GM12878 (cell line): ENCODE measurements at regions not wholly inside any gene's neighbourhood (a gene's known extent, or its start where the extent isn't known, plus 50 kb on each side); places are given as distances from the start of the nearest gene placed in this dataset.
"Not testable (repeated sequence)": the region's sequence is repeated elsewhere in the genome, so short reads cannot be mapped to it uniquely, and the experiment has no call there.

Source experiments
- ATAC-seq: fragments of 200-7000 bp; cut with Tn5 transposase; 3 replicates; pipeline ENCODE4 v1.9.1; 2020; ENCODE audit warnings: mild to moderate bottlenecking, moderate library complexity
- BruUV-seq: library from RNA; stranded (reverse); fragments of 400-500 nt; replicated peaks from 2 replicates; lab custom pipeline; 2021; lab: Mats Ljungman, UMichigan
- CTCF ChIA-PET: fragments of 300-600 bp; sonication (Branson Sonifier 250); formaldehyde crosslinking; extraction: SDS; loops from one replicate; lab custom pipeline; 2021; ENCODE audit warnings: inconsistent platforms; lab: Yijun Ruan, JAX
- POLR2A ChIA-PET: fragments of 350-600 bp; formaldehyde crosslinking; extraction: SDS; loops from one replicate; lab custom pipeline; 2021; ENCODE audit warnings: inconsistent platforms; lab: Charles Lee
- RAD21 ChIA-PET: fragments of 300-600 bp; sonication (Branson Sonifier 250); formaldehyde crosslinking; loops from one replicate; lab custom pipeline; 2023; ENCODE audit warnings: antibody characterized with exemption; ENCODE audit not compliant: unreplicated experiment; lab: Charles Lee
- SMC1A ChIA-PET: fragments of 300-600 bp; sonication (Branson Sonifier 250); formaldehyde crosslinking; loops from one replicate; lab custom pipeline; 2023; ENCODE audit not compliant: unreplicated experiment, uncharacterized antibody; lab: Charles Lee
- DNase-seq: peaks from one replicate; pipeline ENCODE4 v3.0.0-alpha.2; 2011; ENCODE audit warnings: low read depth, low spot score
- FAIRE-seq: peaks from 3 replicates; lab custom pipeline; 2011; peaks lifted over from hg19 to GRCh38; lab: Jason Lieb, UNC
- H2AFZ ChIP-seq: 2 replicates; pipeline ENCODE4 v1.6.0; 2011; ENCODE audit warnings: low read depth, low read length, control low read depth; ENCODE audit not compliant: control insufficient read depth
- H3K27ac ChIP-seq: 2 replicates; pipeline ENCODE4 v1.5.1; 2011; ENCODE audit warnings: control low read depth; ENCODE audit not compliant: control insufficient read depth, insufficient read depth
- H3K27me3 ChIP-seq, 2 experiments: replicated peaks in 1 of 2; 2 replicates each; pipeline versions ENCODE4 v1.6.0 to v1.6.1; 2011; ENCODE audit warnings: low read length in 1 of 2; ENCODE audit not compliant: control insufficient read depth in 2 of 2, insufficient read depth in 2 of 2
- H3K36me3 ChIP-seq, 2 experiments: 2 replicates each; pipeline ENCODE4 v1.5.1; 2011; ENCODE audit warnings: low read length in 1 of 2; ENCODE audit not compliant: control insufficient read depth in 2 of 2, insufficient read depth in 2 of 2
- H3K4me1 ChIP-seq: 2 replicates; pipeline ENCODE4 v1.6.1; 2011; ENCODE audit warnings: mild to moderate bottlenecking, low read length, moderate library complexity, mixed read lengths; ENCODE audit not compliant: control insufficient read depth, insufficient read depth
- H3K4me2 ChIP-seq: 2 replicates; pipeline ENCODE4 v1.6.0; 2011; ENCODE audit warnings: control low read depth; ENCODE audit not compliant: control insufficient read depth, insufficient read depth
- H3K4me3 ChIP-seq: fragments of 200-600 bp; sonication (generic); 2 replicates; pipeline ENCODE4 v1.5.1; 2016
- H3K79me2 ChIP-seq: 2 replicates; pipeline ENCODE4 v1.6.0; 2011; ENCODE audit warnings: low read length; ENCODE audit not compliant: control insufficient read depth, insufficient read depth
- H3K9ac ChIP-seq: 2 replicates; pipeline ENCODE4 v1.8.0; 2011; ENCODE audit warnings: low read length, control low read depth, mixed read lengths; ENCODE audit not compliant: control insufficient read depth, insufficient read depth
- H3K9me3 ChIP-seq: replicated peaks from 3 replicates; pipeline ENCODE4 v1.5.1; 2011; ENCODE audit warnings: mild to moderate bottlenecking, low read length; ENCODE audit not compliant: control insufficient read depth, insufficient read depth
- H4K20me1 ChIP-seq: 2 replicates; pipeline ENCODE4 v1.6.0; 2011; ENCODE audit not compliant: control insufficient read depth, insufficient read depth
- NFXL1 ChIP-seq: fragments of 450-650 bp; IDR thresholded peaks from 2 replicates; pipeline ENCODE4 v1.6.1; 2017; ENCODE audit warnings: antibody characterized with exemption, mild to moderate bottlenecking, borderline replicate concordance
- NR2F1 ChIP-seq: fragments of 450-650 bp; conservative IDR thresholded peaks from 2 replicates; pipeline ENCODE4 v1.6.1; 2017; ENCODE audit warnings: mild to moderate bottlenecking
- RAD51 ChIP-seq: fragments of 450-650 bp; IDR thresholded peaks from 2 replicates; pipeline ENCODE4 v1.6.1; 2016; ENCODE audit warnings: moderate library complexity, mild to moderate bottlenecking, inconsistent platforms
- TCF7 ChIP-seq: IDR thresholded peaks from 2 replicates; pipeline ENCODE4 v1.6.1; 2014; ENCODE audit warnings: antibody characterized with exemption, borderline replicate concordance
- WGBS: methylation state at CpG from one replicate; pipeline ENCODE4 v1.1.6; 2016; ENCODE audit warnings: low lambda C conversion rate; ENCODE audit not compliant: insufficient replicate concordance, insufficient coverage; ENCODE audit errors: missing lambda C conversion rate; 5-methylcytosine and 5-hydroxymethylcytosine counted together
- in situ Hi-C: fragments of 300-500 bp; cut with MboI; formaldehyde crosslinking; loops from 9 replicates; pipeline ENCODE4 v1.14.3; 2018; ENCODE audit warnings: mixed read lengths
- intact Hi-C: fragments of 100-400 bp; cut with micrococcal nuclease; formaldehyde crosslinking; loops from one replicate; pipeline ENCODE4 v1.14.2; 2022; ENCODE audit not compliant: unreplicated experiment
- TF ChIP-seq, protein P1 (sequence below): fragments of 450-650 bp; IDR thresholded peaks from 2 replicates; pipeline ENCODE4 v1.6.1; 2017; ENCODE audit warnings: mild to moderate bottlenecking, moderate library complexity

DNA sequence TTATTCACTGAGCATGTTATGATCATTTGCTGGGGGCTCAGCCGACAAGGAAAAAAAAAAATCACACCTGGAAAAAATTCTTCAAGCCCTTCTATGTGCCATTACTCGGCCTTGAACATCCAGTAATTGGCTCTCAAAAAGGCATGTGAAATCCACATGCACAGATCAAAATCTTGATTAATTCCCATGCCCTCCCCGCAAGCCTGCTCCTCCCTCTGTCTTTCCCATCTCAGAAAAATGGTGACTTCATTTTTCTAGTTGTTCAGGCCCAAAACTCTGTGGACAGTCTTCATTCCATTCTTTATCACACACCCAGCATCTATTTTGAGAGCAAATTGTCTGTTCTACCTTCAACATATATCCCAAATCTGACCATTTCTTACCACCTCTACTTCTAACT lies 91.2 kb upstream of the FRMD4A start (continued):
- TF ChIP-seq, protein P1, sequence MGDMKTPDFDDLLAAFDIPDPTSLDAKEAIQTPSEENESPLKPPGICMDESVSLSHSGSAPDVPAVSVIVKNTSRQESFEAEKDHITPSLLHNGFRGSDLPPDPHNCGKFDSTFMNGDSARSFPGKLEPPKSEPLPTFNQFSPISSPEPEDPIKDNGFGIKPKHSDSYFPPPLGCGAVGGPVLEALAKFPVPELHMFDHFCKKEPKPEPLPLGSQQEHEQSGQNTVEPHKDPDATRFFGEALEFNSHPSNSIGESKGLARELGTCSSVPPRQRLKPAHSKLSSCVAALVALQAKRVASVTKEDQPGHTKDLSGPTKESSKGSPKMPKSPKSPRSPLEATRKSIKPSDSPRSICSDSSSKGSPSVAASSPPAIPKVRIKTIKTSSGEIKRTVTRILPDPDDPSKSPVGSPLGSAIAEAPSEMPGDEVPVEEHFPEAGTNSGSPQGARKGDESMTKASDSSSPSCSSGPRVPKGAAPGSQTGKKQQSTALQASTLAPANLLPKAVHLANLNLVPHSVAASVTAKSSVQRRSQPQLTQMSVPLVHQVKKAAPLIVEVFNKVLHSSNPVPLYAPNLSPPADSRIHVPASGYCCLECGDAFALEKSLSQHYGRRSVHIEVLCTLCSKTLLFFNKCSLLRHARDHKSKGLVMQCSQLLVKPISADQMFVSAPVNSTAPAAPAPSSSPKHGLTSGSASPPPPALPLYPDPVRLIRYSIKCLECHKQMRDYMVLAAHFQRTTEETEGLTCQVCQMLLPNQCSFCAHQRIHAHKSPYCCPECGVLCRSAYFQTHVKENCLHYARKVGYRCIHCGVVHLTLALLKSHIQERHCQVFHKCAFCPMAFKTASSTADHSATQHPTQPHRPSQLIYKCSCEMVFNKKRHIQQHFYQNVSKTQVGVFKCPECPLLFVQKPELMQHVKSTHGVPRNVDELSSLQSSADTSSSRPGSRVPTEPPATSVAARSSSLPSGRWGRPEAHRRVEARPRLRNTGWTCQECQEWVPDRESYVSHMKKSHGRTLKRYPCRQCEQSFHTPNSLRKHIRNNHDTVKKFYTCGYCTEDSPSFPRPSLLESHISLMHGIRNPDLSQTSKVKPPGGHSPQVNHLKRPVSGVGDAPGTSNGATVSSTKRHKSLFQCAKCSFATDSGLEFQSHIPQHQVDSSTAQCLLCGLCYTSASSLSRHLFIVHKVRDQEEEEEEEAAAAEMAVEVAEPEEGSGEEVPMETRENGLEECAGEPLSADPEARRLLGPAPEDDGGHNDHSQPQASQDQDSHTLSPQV = no peak
- TF ChIP-seq NR2F1 (no peak), NFXL1 (no peak), TCF7 (no peak), RAD51 (no peak)

DNA sequence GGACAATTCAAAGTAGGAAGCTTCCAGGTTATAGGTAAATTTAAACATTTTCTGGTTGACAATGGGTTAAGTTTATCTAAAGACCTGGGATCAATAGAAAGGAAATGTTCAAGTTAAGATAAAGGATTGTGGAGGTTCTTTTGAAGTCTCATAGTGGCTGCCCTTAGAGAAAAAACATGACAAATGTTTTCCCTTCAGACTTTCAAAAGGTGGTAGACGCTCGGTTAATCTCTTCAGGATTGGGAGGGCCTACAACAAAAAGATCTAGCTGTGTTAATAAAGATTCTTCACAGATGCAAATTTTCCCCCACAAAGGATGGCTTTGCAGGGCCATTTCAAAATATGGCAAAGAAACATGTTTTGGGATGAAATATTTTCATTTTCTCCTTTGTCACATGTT lies 86.6 kb upstream of the FRMD4A start:
- ATAC-seq, H3K4me1 ChIP-seq, DNase-seq, H3K9ac ChIP-seq, SMC1A ChIA-PET, H3K27me3 ChIP-seq, H3K9me3 ChIP-seq, H3K27ac ChIP-seq, in situ Hi-C loops, CTCF ChIA-PET, H2AFZ ChIP-seq, H3K36me3 ChIP-seq, BruUV-seq, H3K79me2 ChIP-seq, intact Hi-C loops, H3K4me3 ChIP-seq, FAIRE-seq, H3K4me2 ChIP-seq, H4K20me1 ChIP-seq: not testable (repeated sequence)
- WGBS = 88% methylated on average over 2 of the region's 2 CpGs
- POLR2A ChIA-PET = interaction anchor here (0.6 kb wide), 1 partner anchor 353 kb away, joined by 6 read pairs; no protein-coding TSS in a partner anchor
- RAD21 ChIA-PET = interaction anchor here (0.6 kb wide), 1 partner anchor 85 kb away, joined by 3 read pairs; no protein-coding TSS in a partner anchor
